Cardiac fibroblast (primary cell): ENCODE measurements at regions not wholly inside any gene's neighbourhood (a gene's known extent, or its start where the extent isn't known, plus 50 kb on each side); places are given as distances from the start of the nearest gene placed in this dataset.

Source experiments
- DNase-seq, 2 donors: peaks; one replicate each; pipeline versions ENCODE4 v3.0.0 to v3.0.0-alpha.2; 2010; ENCODE audit warnings: low read depth in 2 of 2
- H3K4me3 ChIP-seq, 2 donors: replicated peaks in 1 of 2; 1 replicate in 1 of 2; 2 replicates in 1 of 2; pipeline ENCODE4 v1.5.1; 2011; ENCODE audit warnings: low read depth in 2 of 2, low read length in 2 of 2, mild to moderate bottlenecking in 2 of 2, moderate library complexity in 1 of 2
- TF ChIP-seq, protein P1 (sequence below): IDR thresholded peaks from one replicate; pipeline ENCODE4 v1.5.1; 2011; ENCODE audit warnings: low read depth, mild to moderate bottlenecking, low read length, inconsistent platforms

- DNase-seq, result no peak
- H3K4me3 ChIP-seq, result no peak overlapping the region
- TF ChIP-seq, protein P1, sequence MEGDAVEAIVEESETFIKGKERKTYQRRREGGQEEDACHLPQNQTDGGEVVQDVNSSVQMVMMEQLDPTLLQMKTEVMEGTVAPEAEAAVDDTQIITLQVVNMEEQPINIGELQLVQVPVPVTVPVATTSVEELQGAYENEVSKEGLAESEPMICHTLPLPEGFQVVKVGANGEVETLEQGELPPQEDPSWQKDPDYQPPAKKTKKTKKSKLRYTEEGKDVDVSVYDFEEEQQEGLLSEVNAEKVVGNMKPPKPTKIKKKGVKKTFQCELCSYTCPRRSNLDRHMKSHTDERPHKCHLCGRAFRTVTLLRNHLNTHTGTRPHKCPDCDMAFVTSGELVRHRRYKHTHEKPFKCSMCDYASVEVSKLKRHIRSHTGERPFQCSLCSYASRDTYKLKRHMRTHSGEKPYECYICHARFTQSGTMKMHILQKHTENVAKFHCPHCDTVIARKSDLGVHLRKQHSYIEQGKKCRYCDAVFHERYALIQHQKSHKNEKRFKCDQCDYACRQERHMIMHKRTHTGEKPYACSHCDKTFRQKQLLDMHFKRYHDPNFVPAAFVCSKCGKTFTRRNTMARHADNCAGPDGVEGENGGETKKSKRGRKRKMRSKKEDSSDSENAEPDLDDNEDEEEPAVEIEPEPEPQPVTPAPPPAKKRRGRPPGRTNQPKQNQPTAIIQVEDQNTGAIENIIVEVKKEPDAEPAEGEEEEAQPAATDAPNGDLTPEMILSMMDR, result no peak
Measured at GRCh38 chr5:163908253-163908652, 402.8 kb downstream of the MAT2B start.

GRCh38 chr5:163910226-163910625 is 404.8 kb downstream of the MAT2B start:
- H3K4me3 ChIP-seq, result no peak overlapping the region
- TF ChIP-seq, protein P1, result no peak
- no peak for DNase-seq

GRCh38 chr5:163912046-163912445 is 406.6 kb downstream of the MAT2B start:
- H3K4me3 ChIP-seq, result no peak overlapping the region
- no peak for DNase-seq
- TF ChIP-seq, protein P1, result no peak

DNA sequence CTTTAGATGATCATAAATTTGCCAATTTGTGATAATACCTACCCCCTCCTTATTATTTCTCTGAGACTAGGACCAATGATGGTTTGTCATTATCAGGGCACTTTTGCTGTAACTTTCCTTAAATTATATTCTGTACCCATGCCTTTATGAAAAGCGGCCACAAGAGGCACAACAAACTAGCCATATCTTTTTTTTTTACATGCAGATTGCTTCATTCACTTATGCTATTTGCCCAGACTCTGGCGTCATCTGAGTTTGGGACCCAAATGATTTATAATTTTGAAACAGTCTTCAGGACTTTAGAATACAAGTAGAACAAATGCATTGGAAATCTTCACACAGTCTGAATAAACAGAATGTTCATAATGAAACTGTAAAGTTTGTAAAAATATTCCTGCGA is 408.1 kb downstream of the MAT2B start:
- peak in 1 of 2 donors; percentile 7 for DNase-seq
- TF ChIP-seq, protein P1, result peak; percentile 12
- H3K4me3 ChIP-seq, result no peak overlapping the region

DNA sequence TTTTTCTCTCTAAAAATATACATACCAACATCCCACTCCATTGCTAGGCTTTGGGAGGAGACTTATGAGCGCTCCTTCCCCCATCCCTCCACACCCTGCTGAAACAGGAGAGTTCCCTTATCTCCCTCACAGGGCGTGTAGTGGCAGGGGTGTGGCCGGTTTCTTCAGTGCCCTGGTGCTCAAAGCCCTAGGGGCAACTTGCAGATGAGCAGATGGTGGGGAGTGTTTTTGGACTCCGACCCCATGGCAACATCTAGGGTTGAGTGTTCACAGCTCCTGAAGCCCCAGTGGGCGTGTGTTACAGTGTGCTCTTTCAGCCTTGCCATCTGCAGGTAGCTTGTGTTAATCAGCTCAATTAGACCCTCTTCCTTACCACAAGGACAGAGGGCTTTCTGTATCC is 409.5 kb downstream of the MAT2B start:
- no peak for DNase-seq
- no peak overlapping the region for H3K4me3 ChIP-seq
- TF ChIP-seq, protein P1, result no peak

- peak; percentile 10 to 31 for DNase-seq
- TF ChIP-seq, protein P1, result no peak
- no peak overlapping the region for H3K4me3 ChIP-seq
Measured at GRCh38 chr5:163915481-163915961, 410.1 kb downstream of the MAT2B start.

- TF ChIP-seq, protein P1, result no peak
- no peak overlapping the region for H3K4me3 ChIP-seq
- peak; percentile 29 to 70 for DNase-seq
Measured at GRCh38 chr5:163916376-163916775, 411.0 kb downstream of the MAT2B start.
